Esophagus squamous epithelium (tissue), 4 donors: ENCODE measurements at regions not wholly inside any gene's neighbourhood (a gene's known extent, or its start where the extent isn't known, plus 50 kb on each side); places are given as distances from the start of the nearest gene placed in this dataset.

Source experiments
- POLR2A ChIP-seq, 4 donors: fragments of 450-650 bp; IDR thresholded peaks; one replicate each; pipeline ENCODE4 v1.6.1; 2017; ENCODE audit warnings: antibody characterized with exemption in 4 of 4, mild to moderate bottlenecking in 4 of 4, moderate library complexity in 3 of 4
- TF ChIP-seq, protein P1 (sequence below), 6 experiments: fragments of 450-650 bp in 4 of 6; fragments of 200-600 bp in 2 of 6; sonication (generic) in 2 of 6; IDR thresholded peaks; one replicate each; pipeline ENCODE4 v1.5.1; 2016 to 2019; ENCODE audit warnings: antibody characterized with exemption in 6 of 6, mild to moderate bottlenecking in 4 of 6, moderate library complexity in 4 of 6

DNA sequence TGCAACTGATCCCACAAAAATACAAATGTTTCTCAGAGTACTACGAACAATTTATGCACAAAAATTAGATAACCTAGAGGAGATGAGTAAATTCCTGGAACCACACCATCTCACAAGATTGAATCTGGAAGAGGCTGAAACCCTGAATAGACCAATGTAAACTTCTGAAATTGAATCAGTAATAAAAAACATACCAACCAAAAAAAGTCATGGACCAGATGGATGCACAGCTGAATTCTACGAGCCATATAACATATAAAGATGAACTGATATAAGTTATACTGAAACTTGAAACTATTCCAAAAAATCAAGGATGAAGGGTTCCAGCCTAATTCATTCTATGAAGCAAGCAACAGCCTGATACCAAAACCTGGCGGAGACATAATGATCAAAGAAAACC, 336.3 kb downstream of the PYDC2 start:
- TF ChIP-seq, protein P1, sequence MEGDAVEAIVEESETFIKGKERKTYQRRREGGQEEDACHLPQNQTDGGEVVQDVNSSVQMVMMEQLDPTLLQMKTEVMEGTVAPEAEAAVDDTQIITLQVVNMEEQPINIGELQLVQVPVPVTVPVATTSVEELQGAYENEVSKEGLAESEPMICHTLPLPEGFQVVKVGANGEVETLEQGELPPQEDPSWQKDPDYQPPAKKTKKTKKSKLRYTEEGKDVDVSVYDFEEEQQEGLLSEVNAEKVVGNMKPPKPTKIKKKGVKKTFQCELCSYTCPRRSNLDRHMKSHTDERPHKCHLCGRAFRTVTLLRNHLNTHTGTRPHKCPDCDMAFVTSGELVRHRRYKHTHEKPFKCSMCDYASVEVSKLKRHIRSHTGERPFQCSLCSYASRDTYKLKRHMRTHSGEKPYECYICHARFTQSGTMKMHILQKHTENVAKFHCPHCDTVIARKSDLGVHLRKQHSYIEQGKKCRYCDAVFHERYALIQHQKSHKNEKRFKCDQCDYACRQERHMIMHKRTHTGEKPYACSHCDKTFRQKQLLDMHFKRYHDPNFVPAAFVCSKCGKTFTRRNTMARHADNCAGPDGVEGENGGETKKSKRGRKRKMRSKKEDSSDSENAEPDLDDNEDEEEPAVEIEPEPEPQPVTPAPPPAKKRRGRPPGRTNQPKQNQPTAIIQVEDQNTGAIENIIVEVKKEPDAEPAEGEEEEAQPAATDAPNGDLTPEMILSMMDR (IDR thresholded peaks at IDR 0.05): no peak
- no peak for TF ChIP-seq POLR2A (IDR thresholded peaks at IDR 0.05)
